CD4-positive, alpha-beta T cell (primary cell): ENCODE measurements at regions not wholly inside any gene's neighbourhood (a gene's known extent, or its start where the extent isn't known, plus 50 kb on each side); places are given as distances from the start of the nearest gene placed in this dataset.

ENCODE experiments used
- ATAC-seq: fragments of 200-7000 bp; cut with Tn5 transposase; one replicate; pipeline ENCODE4 v1.10.0; 2022; ENCODE audit warnings: mild to moderate bottlenecking; ENCODE audit not compliant: poor library complexity
- CTCF ChIA-PET: fragments of 350-600 bp; sonication (Branson Sonifier 250); formaldehyde crosslinking; loops from one replicate; lab custom pipeline; 2021; ENCODE audit warnings: antibody characterized with exemption, inconsistent platforms; lab: Charles Lee
- POLR2A ChIA-PET: fragments of 350-600 bp; sonication (Branson Sonifier 250); formaldehyde crosslinking; loops from one replicate; lab custom pipeline; 2021; ENCODE audit warnings: antibody characterized with exemption, inconsistent platforms; lab: Charles Lee
- DNase-seq, 14 experiments: peaks; one replicate each; pipeline ENCODE4 v3.0.0-alpha.2; 2013 to 2020; ENCODE audit warnings: mixed read lengths in 2 of 14
- H3K27ac ChIP-seq, 2 donors: one replicate each; pipeline versions ENCODE4 v1.5.1 to v1.7.0; 2013; ENCODE audit warnings: low read length in 2 of 2, low read depth in 1 of 2, mild to moderate bottlenecking in 1 of 2
- H3K27me3 ChIP-seq, 2 experiments: 1 replicate in 1 of 2; 2 replicates in 1 of 2; pipeline versions ENCODE4 v1.6.1 to v1.7.0; 2013; ENCODE audit warnings: low read length in 2 of 2, control low read depth in 1 of 2, mild to moderate bottlenecking in 1 of 2, moderate library complexity in 1 of 2; ENCODE audit not compliant: insufficient read depth in 2 of 2, control insufficient read depth in 1 of 2
- H3K36me3 ChIP-seq: one replicate; pipeline ENCODE4 v1.6.1; 2013; ENCODE audit warnings: low read length, control low read depth; ENCODE audit not compliant: insufficient read depth
- H3K4me1 ChIP-seq: one replicate; pipeline ENCODE4 v1.6.1; 2013; ENCODE audit warnings: low read length, control low read depth; ENCODE audit not compliant: insufficient read depth
- H3K4me3 ChIP-seq: one replicate; pipeline ENCODE4 v1.5.1; 2013; ENCODE audit warnings: mild to moderate bottlenecking, low read length, moderate library complexity
- H3K9me3 ChIP-seq, 2 experiments: 1 replicate in 1 of 2; 2 replicates in 1 of 2; pipeline versions ENCODE4 v1.6.1 to v1.7.0; 2013; ENCODE audit warnings: low read length in 2 of 2, mild to moderate bottlenecking in 2 of 2, control low read depth in 1 of 2, moderate library complexity in 1 of 2; ENCODE audit not compliant: control insufficient read depth in 1 of 2, insufficient read depth in 1 of 2
- H3K27ac Mint-ChIP-seq: one replicate; pipeline ENCODE4 v1.8.0; 2020; ENCODE audit warnings: mixed read lengths
- H3K27me3 Mint-ChIP-seq: one replicate; pipeline ENCODE4 v1.8.0; 2021; ENCODE audit warnings: mixed read lengths
- H3K36me3 Mint-ChIP-seq: one replicate; pipeline ENCODE4 v1.8.0; 2021; ENCODE audit warnings: low read depth, mixed read lengths
- H3K4me1 Mint-ChIP-seq: one replicate; pipeline ENCODE4 v1.8.0; 2021; ENCODE audit warnings: low read depth, mixed read lengths
- H3K4me3 Mint-ChIP-seq: one replicate; pipeline ENCODE4 v1.8.0; 2020; ENCODE audit warnings: mild to moderate bottlenecking, mixed read lengths
- H3K9me3 Mint-ChIP-seq: one replicate; pipeline ENCODE4 v1.8.0; 2020; ENCODE audit warnings: mixed read lengths
- CTCF ChIP-seq: fragments of 200-600 bp; IDR thresholded peaks from one replicate; pipeline ENCODE4 v1.8.0; 2022; ENCODE audit warnings: antibody characterized with exemption, mild to moderate bottlenecking
- intact Hi-C, 2 experiments: fragments of 100-400 bp; cut with DNase I in 1 of 2; cut with micrococcal nuclease in 1 of 2; formaldehyde crosslinking; loops; one replicate each; pipeline versions ENCODE4 v1.15.1 to v1.9.0; 2023 to 2025; cut with DNase I, micrococcal nuclease

GRCh38 chr2:157059036-157059435 lies 198.5 kb upstream of the GALNT5 start:
- Histone ChIP-seq H3K27ac (no peak overlapping the region), H3K4me3 (no peak overlapping the region), H3K4me1 (no peaks in the 10 kb centered on the region), H3K36me3 (no peaks in the 10 kb centered on the region), H3K9me3 (no peaks in the 10 kb centered on the region), H3K27me3 (no peaks in the 10 kb centered on the region)
- no peak for DNase-seq
- Mint-ChIP-seq H3K9me3 (no peaks in the 10 kb centered on the region), H3K4me1 (no peaks in the 10 kb centered on the region), H3K36me3 (no peaks in the 10 kb centered on the region), H3K27me3 (peaks cover 8% of the 10 kb centered on the region), H3K27ac (no peak overlapping the region), H3K4me3 (no peak overlapping the region)
- ChIA-PET POLR2A (no interaction called here), CTCF (no interaction called here)
- no peak for ATAC-seq
- no peak for TF ChIP-seq CTCF
- intact Hi-C loops, result loop anchor here in 1 of 2 experiments (10.0 kb wide), 1 partner anchor 1684 kb away; no protein-coding TSS in a partner anchor

GRCh38 chr2:157061799-157062198 lies 195.7 kb upstream of the GALNT5 start:
- Mint-ChIP-seq H3K4me1 (no peaks in the 10 kb centered on the region), H3K9me3 (no peaks in the 10 kb centered on the region), H3K4me3 (no peak overlapping the region), H3K27ac (no peak overlapping the region), H3K27me3 (peaks cover 13% of the 10 kb centered on the region), H3K36me3 (no peaks in the 10 kb centered on the region)
- ChIA-PET CTCF (no interaction called here), POLR2A (no interaction called here)
- Histone ChIP-seq H3K4me1 (no peaks in the 10 kb centered on the region), H3K27ac (no peak overlapping the region), H3K4me3 (no peak overlapping the region), H3K36me3 (no peaks in the 10 kb centered on the region), H3K27me3 (no peaks in the 10 kb centered on the region), H3K9me3 (no peaks in the 10 kb centered on the region)
- no peak for TF ChIP-seq CTCF
- intact Hi-C loops, result no loop called here
- ATAC-seq (no peak), DNase-seq (no peak)

GRCh38 chr2:157067562-157067961 lies 189.9 kb upstream of the GALNT5 start:
- peaks cover 3% of the 10 kb centered on the region for H3K9me3 Mint-ChIP-seq
- intact Hi-C loops, result no loop called here
- ATAC-seq, result no peak

More at GRCh38 chr2:157067562-157067961, 189.9 kb upstream of the GALNT5 start:
- no peaks in the 10 kb centered on the region for H3K4me1 Mint-ChIP-seq
- H3K27me3 Mint-ChIP-seq, result peaks cover 19% of the 10 kb centered on the region
- DNase-seq, result no peak
- Histone ChIP-seq H3K4me1 (no peaks in the 10 kb centered on the region), H3K4me3 (no peak overlapping the region), H3K27ac (no peak overlapping the region), H3K9me3 (no peaks in the 10 kb centered on the region), H3K36me3 (no peaks in the 10 kb centered on the region), H3K27me3 (no peaks in the 10 kb centered on the region)
- CTCF ChIA-PET, result no interaction called here
- no peak overlapping the region for H3K27ac Mint-ChIP-seq
- H3K36me3 Mint-ChIP-seq, result no peaks in the 10 kb centered on the region
- POLR2A ChIA-PET, result no interaction called here
- no peak for TF ChIP-seq CTCF
- no peak overlapping the region for H3K4me3 Mint-ChIP-seq
